Hepatocyte (in vitro differentiated cells): ENCODE measurements at regions not wholly inside any gene's neighbourhood (a gene's known extent, or its start where the extent isn't known, plus 50 kb on each side); places are given as distances from the start of the nearest gene placed in this dataset.
"Not testable (repeated sequence)": the region's sequence is repeated elsewhere in the genome, so short reads cannot be mapped to it uniquely, and the experiment has no call there.

Experiments
- DNase-seq: peaks from one replicate; pipeline ENCODE4 v3.0.0-alpha.2; 2016; ENCODE audit warnings: low spot score
- H2AFZ ChIP-seq: fragments of 200-600 bp; sonication (generic); 2 replicates; pipeline ENCODE4 v1.6.0; 2016; ENCODE audit warnings: antibody characterized with exemption, mild to moderate bottlenecking
- H3K27ac ChIP-seq: fragments of 200-600 bp; sonication (generic); 2 replicates; pipeline ENCODE4 v1.5.1; 2016; ENCODE audit warnings: mild to moderate bottlenecking
- H3K27me3 ChIP-seq: fragments of 200-600 bp; sonication (generic); 2 replicates; pipeline ENCODE4 v1.6.1; 2016
- H3K36me3 ChIP-seq: fragments of 200-600 bp; sonication (generic); replicated peaks from 2 replicates; pipeline ENCODE4 v1.5.1; 2016; ENCODE audit warnings: low read depth; ENCODE audit not compliant: insufficient read depth
- H3K4me1 ChIP-seq: fragments of 200-600 bp; sonication (generic); 2 replicates; pipeline ENCODE4 v1.5.1; 2016; ENCODE audit warnings: mild to moderate bottlenecking, moderate library complexity; ENCODE audit not compliant: insufficient read depth
- H3K4me2 ChIP-seq: fragments of 200-600 bp; sonication (generic); 2 replicates; pipeline ENCODE4 v1.6.0; 2016
- H3K4me3 ChIP-seq: fragments of 200-600 bp; sonication (generic); 2 replicates; pipeline ENCODE4 v1.5.1; 2016; ENCODE audit warnings: mild to moderate bottlenecking
- H3K79me2 ChIP-seq: fragments of 200-600 bp; sonication (generic); 2 replicates; pipeline ENCODE4 v1.6.0; 2017; ENCODE audit warnings: mild to moderate bottlenecking
- H3K9me2 ChIP-seq: fragments of 200-600 bp; sonication (generic); replicated peaks from 2 replicates; pipeline ENCODE4 v1.6.0; 2017; ENCODE audit warnings: mild to moderate bottlenecking; ENCODE audit not compliant: insufficient read depth
- H3K9me3 ChIP-seq: fragments of 200-600 bp; sonication (generic); 2 replicates; pipeline ENCODE4 v1.5.1; 2016; ENCODE audit warnings: low read depth, mild to moderate bottlenecking
- H4K20me1 ChIP-seq: fragments of 200-600 bp; sonication (generic); 2 replicates; pipeline ENCODE4 v1.6.0; 2016; ENCODE audit warnings: mild to moderate bottlenecking; ENCODE audit not compliant: insufficient read depth, poor library complexity, severe bottlenecking
- CTCF ChIP-seq: fragments of 200-600 bp; sonication (generic); IDR thresholded peaks from 2 replicates; pipeline ENCODE4 v1.5.1; 2016; ENCODE audit warnings: antibody characterized with exemption, mild to moderate bottlenecking; ENCODE audit not compliant: poor library complexity
- EZH2 ChIP-seq: fragments of 200-600 bp; sonication (generic); IDR thresholded peaks from 2 replicates; pipeline ENCODE4 v1.6.1; 2016; ENCODE audit warnings: antibody characterized with exemption, mild to moderate bottlenecking, borderline replicate concordance
- EZH2phosphoT487 ChIP-seq: fragments of 200-600 bp; sonication (generic); IDR thresholded peaks from one replicate; pipeline ENCODE4 v1.6.1; 2018; ENCODE audit warnings: antibody characterized with exemption, mild to moderate bottlenecking, low read depth, moderate library complexity; ENCODE audit not compliant: unreplicated experiment, severe bottlenecking
- WGBS: methylation state at CpG from one replicate; pipeline ENCODE4 v1.1.6; 2016; ENCODE audit warnings: low lambda C conversion rate; ENCODE audit errors: missing lambda C conversion rate; 5-methylcytosine and 5-hydroxymethylcytosine counted together

GRCh38 chr3:170808041-170808440 lies 62.0 kb downstream of the RPL22L1 start:
- DNase-seq = no peak
- Histone ChIP-seq H2AFZ (no peak overlapping the region), H3K79me2 (no peaks in the 10 kb centered on the region), H3K9me2 (no peaks in the 10 kb centered on the region), H4K20me1 (no peaks in the 10 kb centered on the region), H3K4me2 (no peak overlapping the region), H3K27me3 (no peaks in the 10 kb centered on the region), H3K4me3 (no peak overlapping the region), H3K9me3 (no peaks in the 10 kb centered on the region), H3K27ac (no peak overlapping the region), H3K36me3 (no peaks in the 10 kb centered on the region), H3K4me1 (peaks cover 15% of the 10 kb centered on the region)
- WGBS = 86% methylated on average over 5 of the region's 5 CpGs
- no peak for TF ChIP-seq CTCF

GRCh38 chr3:170806676-170807075 lies 63.3 kb downstream of the RPL22L1 start:
- H3K4me3 ChIP-seq = no peak overlapping the region
- no peaks in the 10 kb centered on the region for H3K36me3 ChIP-seq
- 96% methylated on average over 2 of the region's 2 CpGs for WGBS
- H3K79me2 ChIP-seq = no peaks in the 10 kb centered on the region
- H3K27ac ChIP-seq = no peak overlapping the region
- no peak for TF ChIP-seq CTCF
- TF ChIP-seq EZH2 = no peak
- no peak for TF ChIP-seq EZH2phosphoT487
- peaks cover 17% of the 10 kb centered on the region for H3K4me1 ChIP-seq
- no peaks in the 10 kb centered on the region for H3K9me2 ChIP-seq
- no peak overlapping the region for H2AFZ ChIP-seq
- no peaks in the 10 kb centered on the region for H3K9me3 ChIP-seq
- no peaks in the 10 kb centered on the region for H4K20me1 ChIP-seq
- no peak overlapping the region for H3K4me2 ChIP-seq
- H3K27me3 ChIP-seq = no peaks in the 10 kb centered on the region
- no peak for DNase-seq

GRCh38 chr3:170806141-170806540 lies 63.9 kb downstream of the RPL22L1 start:
- no peaks in the 10 kb centered on the region for H4K20me1 ChIP-seq
- no peak for DNase-seq
- H3K9me3 ChIP-seq = no peaks in the 10 kb centered on the region
- H3K36me3 ChIP-seq = no peaks in the 10 kb centered on the region
- H3K4me3 ChIP-seq = no peak overlapping the region
- no peaks in the 10 kb centered on the region for H3K79me2 ChIP-seq
- TF ChIP-seq EZH2phosphoT487 (no peak), EZH2 (no peak), CTCF (no peak)
- H2AFZ ChIP-seq = no peak overlapping the region
- H3K4me2 ChIP-seq = no peak overlapping the region
- 95% methylated on average over 5 of the region's 5 CpGs for WGBS
- peaks cover 17% of the 10 kb centered on the region for H3K4me1 ChIP-seq
- no peaks in the 10 kb centered on the region for H3K9me2 ChIP-seq
- no peaks in the 10 kb centered on the region for H3K27me3 ChIP-seq
- no peak overlapping the region for H3K27ac ChIP-seq

- WGBS = 94% methylated on average over 1 of the region's 1 CpG
- not testable (repeated sequence) for H3K9me3 ChIP-seq, DNase-seq, H3K79me2 ChIP-seq, H3K27me3 ChIP-seq, H3K4me2 ChIP-seq, H3K27ac ChIP-seq, H2AFZ ChIP-seq, H3K9me2 ChIP-seq, H3K36me3 ChIP-seq, H4K20me1 ChIP-seq, H3K4me3 ChIP-seq
- peaks cover 17% of the 10 kb centered on the region for H3K4me1 ChIP-seq
Observed at GRCh38 chr3:170805296-170805695, 64.7 kb downstream of the RPL22L1 start.

GRCh38 chr3:170804634-170805033 lies 65.4 kb downstream of the RPL22L1 start:
- not testable (repeated sequence) for H3K4me3 ChIP-seq, H3K9me2 ChIP-seq, H2AFZ ChIP-seq, H3K9me3 ChIP-seq, DNase-seq, H3K27me3 ChIP-seq, H3K27ac ChIP-seq, H3K79me2 ChIP-seq, H3K4me2 ChIP-seq, H3K36me3 ChIP-seq, H4K20me1 ChIP-seq
- peaks cover 17% of the 10 kb centered on the region for H3K4me1 ChIP-seq
- 32% methylated on average over 1 of the region's 1 CpG for WGBS
